ENCODE measurements at regions not wholly inside any gene's neighbourhood (a gene's known extent, or its start where the extent isn't known, plus 50 kb on each side); places are given as distances from the start of the nearest gene placed in this dataset.
"Not testable (repeated sequence)": the region's sequence is repeated elsewhere in the genome, so short reads cannot be mapped to it uniquely, and the experiment has no call there.

GRCh38 chr13:69243366-69243765 is 864.3 kb upstream of the ATXN8OS start:
- 82% methylated on average over 1 of the region's 1 CpG for WGBS

GRCh38 chr13:69234171-69234570 is 873.5 kb upstream of the ATXN8OS start:
- no peak for DNase-seq (ENCODE audit: extremely low spot score)
- Histone ChIP-seq H3K4me3 (ENCODE audit: low read depth, low read length) (no peak overlapping the region), H3K36me3 (ENCODE audit: insufficient read depth) (no peaks in the 10 kb centered on the region), H3K4me1 (ENCODE audit: insufficient read depth) (no peaks in the 10 kb centered on the region), H3K27ac (ENCODE audit: low read depth) (no peak overlapping the region)

More at GRCh38 chr13:69243366-69243765, 864.3 kb upstream of the ATXN8OS start:
- DNase-seq (ENCODE audit: extremely low spot score), result no peak
- Histone ChIP-seq H3K27ac (ENCODE audit: low read depth) (no peak overlapping the region), H3K36me3 (ENCODE audit: insufficient read depth) (no peaks in the 10 kb centered on the region), H3K4me1 (ENCODE audit: insufficient read depth) (no peaks in the 10 kb centered on the region), H3K4me3 (ENCODE audit: low read depth, low read length) (no peak overlapping the region)

GRCh38 chr13:69226427-69226826 is 881.2 kb upstream of the ATXN8OS start:
- Histone ChIP-seq H3K4me1 (ENCODE audit: insufficient read depth) (no peaks in the 10 kb centered on the region), H3K27ac (ENCODE audit: low read depth) (no peak overlapping the region), H3K36me3 (ENCODE audit: insufficient read depth) (no peaks in the 10 kb centered on the region), H3K4me3 (ENCODE audit: low read depth, low read length) (no peak overlapping the region)
- 90% methylated on average over 2 of the region's 2 CpGs for WGBS
- no peak for DNase-seq (ENCODE audit: extremely low spot score)

GRCh38 chr13:69221633-69222498 is 885.8 kb upstream of the ATXN8OS start:
- H3K4me3 ChIP-seq (ENCODE audit: low read depth, low read length); H3K36me3 ChIP-seq (ENCODE audit: insufficient read depth); H3K4me1 ChIP-seq (ENCODE audit: insufficient read depth); H3K27ac ChIP-seq (ENCODE audit: low read depth); DNase-seq (ENCODE audit: extremely low spot score): not testable (repeated sequence)
- 93% methylated on average over 22 of the region's 22 CpGs for WGBS

- no peak for DNase-seq (ENCODE audit: extremely low spot score)
- H3K27ac ChIP-seq (ENCODE audit: low read depth), result no peak overlapping the region
- no peaks in the 10 kb centered on the region for H3K36me3 ChIP-seq (ENCODE audit: insufficient read depth)
- no peak overlapping the region for H3K4me3 ChIP-seq (ENCODE audit: low read depth, low read length)
- H3K4me1 ChIP-seq (ENCODE audit: insufficient read depth), result no peaks in the 10 kb centered on the region
- 38% methylated on average over 4 of the region's 4 CpGs for WGBS
Measured at GRCh38 chr13:69213396-69213795, 894.2 kb upstream of the ATXN8OS start.

GRCh38 chr13:69204620-69205019 is 903.0 kb upstream of the ATXN8OS start:
- 37% methylated on average over 2 of the region's 2 CpGs for WGBS
- no peak overlapping the region for H3K4me3 ChIP-seq (ENCODE audit: low read depth, low read length)
- no peaks in the 10 kb centered on the region for H3K4me1 ChIP-seq (ENCODE audit: insufficient read depth)
- H3K27ac ChIP-seq (ENCODE audit: low read depth), result no peak overlapping the region
- H3K36me3 ChIP-seq (ENCODE audit: insufficient read depth), result no peaks in the 10 kb centered on the region
- no peak for DNase-seq (ENCODE audit: extremely low spot score)

- Histone ChIP-seq H3K36me3 (ENCODE audit: insufficient read depth) (no peaks in the 10 kb centered on the region), H3K27ac (ENCODE audit: low read depth) (no peak overlapping the region), H3K4me3 (ENCODE audit: low read depth, low read length) (no peak overlapping the region), H3K4me1 (ENCODE audit: insufficient read depth) (no peaks in the 10 kb centered on the region)
- WGBS, result 33% methylated on average over 1 of the region's 1 CpG
- DNase-seq (ENCODE audit: extremely low spot score), result no peak
Measured at GRCh38 chr13:69202996-69203395, 904.6 kb upstream of the ATXN8OS start.

GRCh38 chr13:69199664-69200063 is 908.0 kb upstream of the ATXN8OS start:
- WGBS, result 48% methylated on average over 5 of the region's 5 CpGs

GRCh38 chr13:69198706-69199105 is 908.9 kb upstream of the ATXN8OS start:
- 88% methylated on average over 2 of the region's 2 CpGs for WGBS
- no peak overlapping the region for H3K27ac ChIP-seq (ENCODE audit: low read depth)
- H3K36me3 ChIP-seq (ENCODE audit: insufficient read depth), result no peaks in the 10 kb centered on the region
- no peak overlapping the region for H3K4me3 ChIP-seq (ENCODE audit: low read depth, low read length)
- DNase-seq (ENCODE audit: extremely low spot score), result no peak
- no peaks in the 10 kb centered on the region for H3K4me1 ChIP-seq (ENCODE audit: insufficient read depth)

More at GRCh38 chr13:69199664-69200063, 908.0 kb upstream of the ATXN8OS start:
- no peak overlapping the region for H3K4me3 ChIP-seq (ENCODE audit: low read depth, low read length)
- H3K27ac ChIP-seq (ENCODE audit: low read depth), result no peak overlapping the region
- no peak for DNase-seq (ENCODE audit: extremely low spot score)
- H3K36me3 ChIP-seq (ENCODE audit: insufficient read depth), result no peaks in the 10 kb centered on the region
- no peaks in the 10 kb centered on the region for H3K4me1 ChIP-seq (ENCODE audit: insufficient read depth)

GRCh38 chr13:69194130-69194529 is 913.5 kb upstream of the ATXN8OS start:
- Histone ChIP-seq H3K4me1 (ENCODE audit: insufficient read depth) (no peaks in the 10 kb centered on the region), H3K4me3 (ENCODE audit: low read depth, low read length) (no peak overlapping the region), H3K36me3 (ENCODE audit: insufficient read depth) (no peaks in the 10 kb centered on the region), H3K27ac (ENCODE audit: low read depth) (no peak overlapping the region)
- no peak for DNase-seq (ENCODE audit: extremely low spot score)
- 62% methylated on average over 1 of the region's 1 CpG for WGBS

GRCh38 chr13:69180034-69180433 is 927.6 kb upstream of the ATXN8OS start:
- Histone ChIP-seq H3K4me3 (ENCODE audit: low read depth, low read length) (no peak overlapping the region), H3K27ac (ENCODE audit: low read depth) (no peak overlapping the region), H3K36me3 (ENCODE audit: insufficient read depth) (no peaks in the 10 kb centered on the region), H3K4me1 (ENCODE audit: insufficient read depth) (no peaks in the 10 kb centered on the region)
- no peak for DNase-seq (ENCODE audit: extremely low spot score)
- WGBS, result 70% methylated on average over 5 of the region's 5 CpGs

GRCh38 chr13:69178000-69178399 is 929.6 kb upstream of the ATXN8OS start:
- H3K4me3 ChIP-seq (ENCODE audit: low read depth, low read length), result no peak overlapping the region
- no peak overlapping the region for H3K27ac ChIP-seq (ENCODE audit: low read depth)
- H3K36me3 ChIP-seq (ENCODE audit: insufficient read depth), result no peaks in the 10 kb centered on the region
- WGBS, result 84% methylated on average over 1 of the region's 1 CpG
- H3K4me1 ChIP-seq (ENCODE audit: insufficient read depth), result no peaks in the 10 kb centered on the region
- DNase-seq (ENCODE audit: extremely low spot score), result no peak

- WGBS, result 88% methylated on average over 9 of the region's 9 CpGs
- no peak for DNase-seq (ENCODE audit: extremely low spot score)
Measured at GRCh38 chr13:69168436-69168835, 939.2 kb upstream of the ATXN8OS start.

GRCh38 chr13:69155136-69155535 is 952.5 kb upstream of the ATXN8OS start:
- no peak for DNase-seq (ENCODE audit: extremely low spot score)
- Histone ChIP-seq H3K36me3 (ENCODE audit: insufficient read depth) (no peaks in the 10 kb centered on the region), H3K4me3 (ENCODE audit: low read depth, low read length) (no peak overlapping the region), H3K27ac (ENCODE audit: low read depth) (no peak overlapping the region), H3K4me1 (ENCODE audit: insufficient read depth) (no peaks in the 10 kb centered on the region)
- 70% methylated on average over 2 of the region's 2 CpGs for WGBS

More at GRCh38 chr13:69168436-69168835, 939.2 kb upstream of the ATXN8OS start:
- no peak overlapping the region for H3K27ac ChIP-seq (ENCODE audit: low read depth)
- no peak overlapping the region for H3K4me3 ChIP-seq (ENCODE audit: low read depth, low read length)
- no peaks in the 10 kb centered on the region for H3K36me3 ChIP-seq (ENCODE audit: insufficient read depth)
- H3K4me1 ChIP-seq (ENCODE audit: insufficient read depth), result no peaks in the 10 kb centered on the region

Data from urinary bladder (tissue), 3 donors.